ENCODE measurements at regions not wholly inside any gene's neighbourhood (a gene's known extent, or its start where the extent isn't known, plus 50 kb on each side); places are given as distances from the start of the nearest gene placed in this dataset.

GRCh38 chr6:78771586-78771985 is 95.8 kb upstream of the IRAK1BP1 start:
- no peaks in the 10 kb centered on the region for H3K4me1 ChIP-seq (replicated peaks in 1 of 2; ENCODE audit: control insufficient read depth in 2 of 2, insufficient read depth in 2 of 2, low read length in 2 of 2)
- in situ Hi-C loops (cut with MboI) (no loop called here), intact Hi-C loops (cut with micrococcal nuclease) (no loop called here)
- no peak overlapping the region for H3K27ac ChIP-seq (ENCODE audit: extremely low read depth, low read depth, low read length)
- no peak for ATAC-seq
- no peak overlapping the region for H2AFZ ChIP-seq (ENCODE audit: low read depth, low read length)
- no peaks in the 10 kb centered on the region for H3K9me1 ChIP-seq (ENCODE audit: control insufficient read depth, insufficient read depth, low read length)
- H3K79me2 ChIP-seq (ENCODE audit: control insufficient read depth, insufficient read depth, low read length): no peaks in the 10 kb centered on the region
- no peaks in the 10 kb centered on the region for H3K36me3 ChIP-seq (ENCODE audit: control insufficient read depth, insufficient read depth, low read length)
- no peak for DNase-seq (ENCODE audit: extremely low read depth in 1 of 4, low spot score in 3 of 4)
- no peak overlapping the region for H3K4me2 ChIP-seq (ENCODE audit: insufficient read depth, low read length)
- no peak for FAIRE-seq
- TF ChIP-seq THRB (CRISPR knock-in tag; conservative IDR thresholded peaks at IDR 0.05): no peak
- TF ChIP-seq NR1H2 (CRISPR knock-in tag; IDR thresholded peaks at IDR 0.05): no peak
- BruUV-seq (replicated peaks): no TSS peak
- no peak overlapping the region for H3K4me3 ChIP-seq
- H3K9ac ChIP-seq (ENCODE audit: insufficient read depth in 1 of 2, low read depth in 2 of 2, low read length in 2 of 2): no peak overlapping the region
- H3K9me3 ChIP-seq (replicated peaks; ENCODE audit: control insufficient read depth, insufficient read depth, low read depth, low read length): no peaks in the 10 kb centered on the region
- H4K20me1 ChIP-seq (replicated peaks; ENCODE audit: control insufficient read depth, insufficient read depth, low read length): no peaks in the 10 kb centered on the region
- no peaks in the 10 kb centered on the region for H3K27me3 ChIP-seq (ENCODE audit: control insufficient read depth in 2 of 2, insufficient read depth in 2 of 2, low read length in 2 of 2)
- CTCF ChIA-PET (ENCODE audit: low intra/inter-chr PET ratio): interaction anchor here (0.6 kb wide), 1 partner anchor 19 kb away, joined by 3 read pairs; no protein-coding TSS in a partner anchor
- POLR2A ChIA-PET: no interaction called here

- H3K36me3 ChIP-seq (ENCODE audit: control insufficient read depth, insufficient read depth, low read length): no peaks in the 10 kb centered on the region
- ChIA-PET CTCF (ENCODE audit: low intra/inter-chr PET ratio) (no interaction called here), POLR2A (interaction anchor here (0.6 kb wide), 1 partner anchor 1494 kb away, joined by 3 read pairs; no protein-coding TSS in a partner anchor)
- no peak for DNase-seq (ENCODE audit: extremely low read depth in 1 of 4, low spot score in 3 of 4)
- no peak overlapping the region for H3K4me3 ChIP-seq
- no peak overlapping the region for H2AFZ ChIP-seq (ENCODE audit: low read depth, low read length)
- H3K9me3 ChIP-seq (replicated peaks; ENCODE audit: control insufficient read depth, insufficient read depth, low read depth, low read length): no peaks in the 10 kb centered on the region
- no peaks in the 10 kb centered on the region for H4K20me1 ChIP-seq (replicated peaks; ENCODE audit: control insufficient read depth, insufficient read depth, low read length)
- FAIRE-seq: no peak
- H3K9me1 ChIP-seq (ENCODE audit: control insufficient read depth, insufficient read depth, low read length): no peaks in the 10 kb centered on the region
- no peak overlapping the region for H3K27ac ChIP-seq (ENCODE audit: extremely low read depth, low read depth, low read length)
- in situ Hi-C loops (cut with MboI): no loop called here
- no peak overlapping the region for H3K9ac ChIP-seq (ENCODE audit: insufficient read depth in 1 of 2, low read depth in 2 of 2, low read length in 2 of 2)
- no peaks in the 10 kb centered on the region for H3K79me2 ChIP-seq (ENCODE audit: control insufficient read depth, insufficient read depth, low read length)
- H3K4me2 ChIP-seq (ENCODE audit: insufficient read depth, low read length): no peak overlapping the region
- ATAC-seq: no peak
- no TSS peak for BruUV-seq (replicated peaks)
- intact Hi-C loops (cut with micrococcal nuclease): no loop called here
- WGBS (ENCODE audit: insufficient coverage, low coverage, missing lambda C conversion rate): 0% methylated on average over 3 of the region's 4 CpGs
- no peaks in the 10 kb centered on the region for H3K27me3 ChIP-seq (ENCODE audit: control insufficient read depth in 2 of 2, insufficient read depth in 2 of 2, low read length in 2 of 2)
- no peaks in the 10 kb centered on the region for H3K4me1 ChIP-seq (replicated peaks in 1 of 2; ENCODE audit: control insufficient read depth in 2 of 2, insufficient read depth in 2 of 2, low read length in 2 of 2)
- TF ChIP-seq KLF13 (tag; IDR thresholded peaks at IDR 0.05; ENCODE audit: borderline replicate concordance, low read depth) (no peak), SREBF2 (CRISPR knock-in tag; IDR thresholded peaks at IDR 0.05) (no peak), TBL1XR1 (IDR thresholded peaks at IDR 0.05; ENCODE audit: low read length in 2 of 2) (no peak), HMGXB4 (CRISPR knock-in tag; IDR thresholded peaks at IDR 0.05) (no peak), HMBOX1 (IDR thresholded peaks at IDR 0.05) (no peak), LCOR (CRISPR knock-in tag; IDR thresholded peaks at IDR 0.05) (no peak), RB1 (IDR thresholded peaks at IDR 0.05; ENCODE audit: low read depth) (no peak), XRCC5 (IDR thresholded peaks at IDR 0.05; ENCODE audit: low read depth, low read length) (no peak), PYGO2 (tag; IDR thresholded peaks at IDR 0.05) (no peak), NR0B1 (IDR thresholded peaks at IDR 0.05; ENCODE audit: partially characterized antibody) (no peak)
Measured at GRCh38 chr6:78781001-78781400, 86.3 kb upstream of the IRAK1BP1 start.

Data from K562 (cell line).